ENCODE measurements at regions not wholly inside any gene's neighbourhood (a gene's known extent, or its start where the extent isn't known, plus 50 kb on each side); places are given as distances from the start of the nearest gene placed in this dataset.

DNA sequence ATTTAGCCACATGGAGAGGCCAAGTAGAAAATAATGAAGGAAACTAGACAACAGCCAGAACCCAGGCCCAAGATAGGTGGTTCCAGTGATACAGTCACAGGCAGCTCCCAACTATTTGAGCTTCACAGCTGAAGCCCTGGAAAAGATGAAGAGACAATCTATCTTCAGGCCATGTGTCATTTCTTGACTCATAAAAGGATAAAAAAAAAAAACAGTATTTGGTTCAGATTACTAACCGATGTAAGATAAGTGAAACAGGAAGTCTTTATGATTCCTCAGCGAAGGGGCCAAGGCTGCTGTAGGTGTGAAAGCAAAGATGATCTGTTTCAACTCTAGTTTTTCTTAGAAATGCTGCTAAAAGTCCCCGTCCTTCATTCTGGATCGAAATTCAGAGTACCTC is 394.6 kb downstream of the ZNF385D start:
- H3K4me1 Mint-ChIP-seq = no peaks in the 10 kb centered on the region
- Histone ChIP-seq H2AFZ (no peak overlapping the region), H3K4me2 (no peak overlapping the region), H3K4me1 (ENCODE audit: insufficient read depth) (no peaks in the 10 kb centered on the region), H3F3A (replicated peaks; ENCODE audit: low read depth) (no peaks in the 10 kb centered on the region), H3K4me3 (no peak overlapping the region), H3K79me2 (replicated peaks; ENCODE audit: insufficient read depth) (no peaks in the 10 kb centered on the region), H3K27ac (ENCODE audit: low read depth) (no peak overlapping the region), H3K36me3 (ENCODE audit: insufficient read depth) (no peaks in the 10 kb centered on the region), H3K27me3 (ENCODE audit: insufficient read depth) (no peaks in the 10 kb centered on the region), H3K9me2 (ENCODE audit: insufficient read depth) (no peaks in the 10 kb centered on the region), H4K20me1 (replicated peaks; ENCODE audit: insufficient read depth) (no peaks in the 10 kb centered on the region)
- peaks cover 2% of the 10 kb centered on the region; the same call in 2 of the 3 replicates for H3K9me3 Mint-ChIP-seq
- H3K36me3 Mint-ChIP-seq (ENCODE audit: low read depth) = no peaks in the 10 kb centered on the region
- H3K27me3 Mint-ChIP-seq (ENCODE audit: insufficient read depth, low read depth, poor library complexity) = no peaks in the 10 kb centered on the region
- no peak for ATAC-seq
- DNase-seq (ENCODE audit: low spot score) = no peak
- no peak overlapping the region for H3K4me3 Mint-ChIP-seq
- TF ChIP-seq EZH2phosphoT487 (IDR thresholded peaks at IDR 0.05; ENCODE audit: unreplicated experiment) (no peak), JUNB (IDR thresholded peaks at IDR 0.05; ENCODE audit: unreplicated experiment) (no peak), POLR2AphosphoS5 (IDR thresholded peaks at IDR 0.05; ENCODE audit: low read depth) (no peak), CREB1 (CRISPR knock-in tag; IDR thresholded peaks at IDR 0.05; ENCODE audit: low read depth) (no peak), EZH2 (IDR thresholded peaks at IDR 0.05; ENCODE audit: low read depth, unreplicated experiment) (no peak), NANOG (IDR thresholded peaks at IDR 0.05; ENCODE audit: borderline replicate concordance) (no peak), STAT1 (IDR thresholded peaks at IDR 0.05; ENCODE audit: unreplicated experiment) (no peak), ZNF331 (CRISPR knock-in tag; IDR thresholded peaks at IDR 0.05; ENCODE audit: low read depth) (no peak), ZNF114 (CRISPR knock-in tag; IDR thresholded peaks at IDR 0.05) (no peak)
- TF ChIP-seq, protein P1, sequence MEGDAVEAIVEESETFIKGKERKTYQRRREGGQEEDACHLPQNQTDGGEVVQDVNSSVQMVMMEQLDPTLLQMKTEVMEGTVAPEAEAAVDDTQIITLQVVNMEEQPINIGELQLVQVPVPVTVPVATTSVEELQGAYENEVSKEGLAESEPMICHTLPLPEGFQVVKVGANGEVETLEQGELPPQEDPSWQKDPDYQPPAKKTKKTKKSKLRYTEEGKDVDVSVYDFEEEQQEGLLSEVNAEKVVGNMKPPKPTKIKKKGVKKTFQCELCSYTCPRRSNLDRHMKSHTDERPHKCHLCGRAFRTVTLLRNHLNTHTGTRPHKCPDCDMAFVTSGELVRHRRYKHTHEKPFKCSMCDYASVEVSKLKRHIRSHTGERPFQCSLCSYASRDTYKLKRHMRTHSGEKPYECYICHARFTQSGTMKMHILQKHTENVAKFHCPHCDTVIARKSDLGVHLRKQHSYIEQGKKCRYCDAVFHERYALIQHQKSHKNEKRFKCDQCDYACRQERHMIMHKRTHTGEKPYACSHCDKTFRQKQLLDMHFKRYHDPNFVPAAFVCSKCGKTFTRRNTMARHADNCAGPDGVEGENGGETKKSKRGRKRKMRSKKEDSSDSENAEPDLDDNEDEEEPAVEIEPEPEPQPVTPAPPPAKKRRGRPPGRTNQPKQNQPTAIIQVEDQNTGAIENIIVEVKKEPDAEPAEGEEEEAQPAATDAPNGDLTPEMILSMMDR (conservative IDR thresholded peaks at IDR 0.05; ENCODE audit: low read depth in 2 of 2) = no peak
- TF ChIP-seq, protein P2, sequence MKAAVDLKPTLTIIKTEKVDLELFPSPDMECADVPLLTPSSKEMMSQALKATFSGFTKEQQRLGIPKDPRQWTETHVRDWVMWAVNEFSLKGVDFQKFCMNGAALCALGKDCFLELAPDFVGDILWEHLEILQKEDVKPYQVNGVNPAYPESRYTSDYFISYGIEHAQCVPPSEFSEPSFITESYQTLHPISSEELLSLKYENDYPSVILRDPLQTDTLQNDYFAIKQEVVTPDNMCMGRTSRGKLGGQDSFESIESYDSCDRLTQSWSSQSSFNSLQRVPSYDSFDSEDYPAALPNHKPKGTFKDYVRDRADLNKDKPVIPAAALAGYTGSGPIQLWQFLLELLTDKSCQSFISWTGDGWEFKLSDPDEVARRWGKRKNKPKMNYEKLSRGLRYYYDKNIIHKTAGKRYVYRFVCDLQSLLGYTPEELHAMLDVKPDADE (IDR thresholded peaks at IDR 0.05) = no peak
- TF ChIP-seq, protein P3, sequence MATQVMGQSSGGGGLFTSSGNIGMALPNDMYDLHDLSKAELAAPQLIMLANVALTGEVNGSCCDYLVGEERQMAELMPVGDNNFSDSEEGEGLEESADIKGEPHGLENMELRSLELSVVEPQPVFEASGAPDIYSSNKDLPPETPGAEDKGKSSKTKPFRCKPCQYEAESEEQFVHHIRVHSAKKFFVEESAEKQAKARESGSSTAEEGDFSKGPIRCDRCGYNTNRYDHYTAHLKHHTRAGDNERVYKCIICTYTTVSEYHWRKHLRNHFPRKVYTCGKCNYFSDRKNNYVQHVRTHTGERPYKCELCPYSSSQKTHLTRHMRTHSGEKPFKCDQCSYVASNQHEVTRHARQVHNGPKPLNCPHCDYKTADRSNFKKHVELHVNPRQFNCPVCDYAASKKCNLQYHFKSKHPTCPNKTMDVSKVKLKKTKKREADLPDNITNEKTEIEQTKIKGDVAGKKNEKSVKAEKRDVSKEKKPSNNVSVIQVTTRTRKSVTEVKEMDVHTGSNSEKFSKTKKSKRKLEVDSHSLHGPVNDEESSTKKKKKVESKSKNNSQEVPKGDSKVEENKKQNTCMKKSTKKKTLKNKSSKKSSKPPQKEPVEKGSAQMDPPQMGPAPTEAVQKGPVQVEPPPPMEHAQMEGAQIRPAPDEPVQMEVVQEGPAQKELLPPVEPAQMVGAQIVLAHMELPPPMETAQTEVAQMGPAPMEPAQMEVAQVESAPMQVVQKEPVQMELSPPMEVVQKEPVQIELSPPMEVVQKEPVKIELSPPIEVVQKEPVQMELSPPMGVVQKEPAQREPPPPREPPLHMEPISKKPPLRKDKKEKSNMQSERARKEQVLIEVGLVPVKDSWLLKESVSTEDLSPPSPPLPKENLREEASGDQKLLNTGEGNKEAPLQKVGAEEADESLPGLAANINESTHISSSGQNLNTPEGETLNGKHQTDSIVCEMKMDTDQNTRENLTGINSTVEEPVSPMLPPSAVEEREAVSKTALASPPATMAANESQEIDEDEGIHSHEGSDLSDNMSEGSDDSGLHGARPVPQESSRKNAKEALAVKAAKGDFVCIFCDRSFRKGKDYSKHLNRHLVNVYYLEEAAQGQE (IDR thresholded peaks at IDR 0.05; ENCODE audit: unreplicated experiment) = no peak
- TF ChIP-seq, protein P4, sequence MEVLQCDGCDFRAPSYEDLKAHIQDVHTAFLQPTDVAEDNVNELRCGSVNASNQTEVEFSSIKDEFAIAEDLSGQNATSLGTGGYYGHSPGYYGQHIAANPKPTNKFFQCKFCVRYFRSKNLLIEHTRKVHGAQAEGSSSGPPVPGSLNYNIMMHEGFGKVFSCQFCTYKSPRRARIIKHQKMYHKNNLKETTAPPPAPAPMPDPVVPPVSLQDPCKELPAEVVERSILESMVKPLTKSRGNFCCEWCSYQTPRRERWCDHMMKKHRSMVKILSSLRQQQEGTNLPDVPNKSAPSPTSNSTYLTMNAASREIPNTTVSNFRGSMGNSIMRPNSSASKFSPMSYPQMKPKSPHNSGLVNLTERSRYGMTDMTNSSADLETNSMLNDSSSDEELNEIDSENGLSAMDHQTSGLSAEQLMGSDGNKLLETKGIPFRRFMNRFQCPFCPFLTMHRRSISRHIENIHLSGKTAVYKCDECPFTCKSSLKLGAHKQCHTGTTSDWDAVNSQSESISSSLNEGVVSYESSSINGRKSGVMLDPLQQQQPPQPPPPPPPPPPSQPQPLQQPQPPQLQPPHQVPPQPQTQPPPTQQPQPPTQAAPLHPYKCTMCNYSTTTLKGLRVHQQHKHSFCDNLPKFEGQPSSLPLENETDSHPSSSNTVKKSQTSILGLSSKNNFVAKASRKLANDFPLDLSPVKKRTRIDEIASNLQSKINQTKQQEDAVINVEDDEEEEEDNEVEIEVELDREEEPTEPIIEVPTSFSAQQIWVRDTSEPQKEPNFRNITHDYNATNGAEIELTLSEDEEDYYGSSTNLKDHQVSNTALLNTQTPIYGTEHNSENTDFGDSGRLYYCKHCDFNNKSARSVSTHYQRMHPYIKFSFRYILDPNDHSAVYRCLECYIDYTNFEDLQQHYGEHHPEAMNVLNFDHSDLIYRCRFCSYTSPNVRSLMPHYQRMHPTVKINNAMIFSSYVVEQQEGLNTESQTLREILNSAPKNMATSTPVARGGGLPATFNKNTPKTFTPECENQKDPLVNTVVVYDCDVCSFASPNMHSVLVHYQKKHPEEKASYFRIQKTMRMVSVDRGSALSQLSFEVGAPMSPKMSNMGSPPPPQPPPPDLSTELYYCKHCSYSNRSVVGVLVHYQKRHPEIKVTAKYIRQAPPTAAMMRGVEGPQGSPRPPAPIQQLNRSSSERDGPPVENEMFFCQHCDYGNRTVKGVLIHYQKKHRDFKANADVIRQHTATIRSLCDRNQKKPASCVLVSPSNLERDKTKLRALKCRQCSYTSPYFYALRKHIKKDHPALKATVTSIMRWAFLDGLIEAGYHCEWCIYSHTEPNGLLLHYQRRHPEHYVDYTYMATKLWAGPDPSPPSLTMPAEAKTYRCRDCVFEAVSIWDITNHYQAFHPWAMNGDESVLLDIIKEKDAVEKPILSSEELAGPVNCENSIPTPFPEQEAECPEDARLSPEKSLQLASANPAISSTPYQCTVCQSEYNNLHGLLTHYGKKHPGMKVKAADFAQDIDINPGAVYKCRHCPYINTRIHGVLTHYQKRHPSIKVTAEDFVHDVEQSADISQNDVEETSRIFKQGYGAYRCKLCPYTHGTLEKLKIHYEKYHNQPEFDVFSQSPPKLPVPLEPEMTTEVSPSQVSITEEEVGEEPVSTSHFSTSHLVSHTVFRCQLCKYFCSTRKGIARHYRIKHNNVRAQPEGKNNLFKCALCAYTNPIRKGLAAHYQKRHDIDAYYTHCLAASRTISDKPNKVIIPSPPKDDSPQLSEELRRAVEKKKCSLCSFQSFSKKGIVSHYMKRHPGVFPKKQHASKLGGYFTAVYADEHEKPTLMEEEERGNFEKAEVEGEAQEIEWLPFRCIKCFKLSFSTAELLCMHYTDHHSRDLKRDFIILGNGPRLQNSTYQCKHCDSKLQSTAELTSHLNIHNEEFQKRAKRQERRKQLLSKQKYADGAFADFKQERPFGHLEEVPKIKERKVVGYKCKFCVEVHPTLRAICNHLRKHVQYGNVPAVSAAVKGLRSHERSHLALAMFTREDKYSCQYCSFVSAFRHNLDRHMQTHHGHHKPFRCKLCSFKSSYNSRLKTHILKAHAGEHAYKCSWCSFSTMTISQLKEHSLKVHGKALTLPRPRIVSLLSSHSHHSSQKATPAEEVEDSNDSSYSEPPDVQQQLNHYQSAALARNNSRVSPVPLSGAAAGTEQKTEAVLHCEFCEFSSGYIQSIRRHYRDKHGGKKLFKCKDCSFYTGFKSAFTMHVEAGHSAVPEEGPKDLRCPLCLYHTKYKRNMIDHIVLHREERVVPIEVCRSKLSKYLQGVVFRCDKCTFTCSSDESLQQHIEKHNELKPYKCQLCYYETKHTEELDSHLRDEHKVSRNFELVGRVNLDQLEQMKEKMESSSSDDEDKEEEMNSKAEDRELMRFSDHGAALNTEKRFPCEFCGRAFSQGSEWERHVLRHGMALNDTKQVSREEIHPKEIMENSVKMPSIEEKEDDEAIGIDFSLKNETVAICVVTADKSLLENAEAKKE (CRISPR knock-in tag; IDR thresholded peaks at IDR 0.05) = no peak
- H3K27ac Mint-ChIP-seq = no peak overlapping the region
